Activated CD8-positive, alpha-beta memory T cell treated with anti-CD3 and anti-CD28 coated beads for 24 hours (primary cell): ENCODE measurements at regions not wholly inside any gene's neighbourhood (a gene's known extent, or its start where the extent isn't known, plus 50 kb on each side); places are given as distances from the start of the nearest gene placed in this dataset.
"Not testable (repeated sequence)": the region's sequence is repeated elsewhere in the genome, so short reads cannot be mapped to it uniquely, and the experiment has no call there.

Experiments used
- DNase-seq: peaks from one replicate; pipeline ENCODE4 v3.0.0-alpha.2; 2020

DNA sequence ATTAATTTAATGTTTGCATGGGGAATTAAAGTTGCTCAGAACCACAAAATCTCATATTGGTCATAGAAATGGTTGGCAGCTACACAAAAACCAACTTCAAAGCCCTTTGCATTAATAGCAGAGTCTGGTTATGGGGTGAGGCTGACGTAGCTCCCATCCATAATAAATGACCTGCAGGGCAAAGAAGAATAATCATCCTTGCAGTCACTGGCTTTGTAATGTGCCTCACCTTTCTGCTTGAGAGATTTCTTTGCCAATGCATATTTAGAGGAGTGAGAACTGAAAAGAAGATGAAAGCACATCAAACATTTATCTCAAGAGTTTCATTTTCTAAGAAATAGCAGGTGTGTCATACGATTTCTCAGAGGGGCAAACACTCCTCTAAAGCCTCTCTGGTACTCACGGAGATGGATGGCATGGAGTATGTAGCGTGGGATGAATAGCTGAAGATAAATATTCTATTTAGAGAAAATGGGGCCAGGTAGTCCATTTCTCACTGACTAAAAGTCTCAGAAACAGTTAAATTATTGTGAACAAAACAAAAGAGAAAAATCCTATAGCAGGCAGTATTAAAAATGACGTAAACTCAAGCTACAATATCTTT, 1491.9 kb downstream of the FAM181B start:
- DNase-seq: no peak

DNA sequence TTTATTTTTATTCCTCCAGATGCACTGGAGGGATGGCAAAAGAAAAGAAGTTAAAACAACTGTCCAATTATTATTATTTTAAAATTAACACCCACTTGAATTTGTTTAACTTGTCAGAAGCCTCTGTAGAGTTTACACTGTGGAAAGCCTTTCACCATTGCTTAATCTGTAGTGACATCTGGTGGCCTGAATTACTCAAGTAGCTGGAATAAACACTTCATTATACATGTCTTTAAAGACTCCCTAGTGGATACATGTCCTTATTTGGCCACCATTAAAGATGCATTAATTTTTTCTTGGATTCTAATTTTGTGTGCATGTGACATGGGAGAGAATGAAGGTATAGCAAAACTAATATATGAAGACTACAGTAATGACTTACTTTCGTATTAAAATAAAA, 1496.5 kb downstream of the FAM181B start:
- no peak for DNase-seq

DNA sequence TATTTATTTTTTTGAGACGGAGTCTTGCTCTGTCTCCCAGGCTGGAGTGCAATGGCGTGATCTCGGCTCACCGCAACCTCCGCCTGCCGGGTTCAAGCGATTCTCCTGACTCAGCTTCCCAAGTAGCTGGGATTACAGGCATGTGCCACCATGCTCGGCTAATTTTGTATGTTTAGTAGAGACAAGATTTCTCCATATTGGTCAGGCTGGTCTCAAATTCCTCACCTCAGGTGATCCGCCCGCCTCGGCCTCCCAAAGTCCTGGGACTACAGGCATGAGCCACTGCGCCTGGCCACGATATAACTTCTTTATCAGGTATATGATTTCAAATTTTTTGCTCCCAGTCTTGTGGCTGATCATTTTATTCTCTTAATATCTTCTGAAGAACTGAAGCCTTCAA, 1506.3 kb downstream of the FAM181B start:
- DNase-seq: not testable (repeated sequence)

DNA sequence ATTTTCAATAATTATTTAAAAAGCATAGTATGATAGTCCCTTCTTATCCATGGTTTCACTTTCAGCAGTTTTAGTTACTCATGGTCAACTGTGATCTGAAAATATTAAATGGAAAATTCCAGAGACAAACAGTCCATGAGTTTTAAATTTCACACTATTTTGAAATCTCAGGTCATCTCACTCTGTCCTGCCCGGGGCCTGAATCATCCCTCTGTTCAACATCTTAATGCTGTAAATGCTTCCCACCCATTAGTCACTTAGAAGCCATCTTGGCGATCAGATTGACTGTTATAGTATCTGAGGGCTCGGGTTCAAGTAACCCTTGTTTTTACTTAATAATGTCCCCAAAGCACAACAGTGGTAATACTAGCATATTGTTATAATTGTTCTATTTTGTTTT, 1509.3 kb downstream of the FAM181B start:
- no peak for DNase-seq

DNA sequence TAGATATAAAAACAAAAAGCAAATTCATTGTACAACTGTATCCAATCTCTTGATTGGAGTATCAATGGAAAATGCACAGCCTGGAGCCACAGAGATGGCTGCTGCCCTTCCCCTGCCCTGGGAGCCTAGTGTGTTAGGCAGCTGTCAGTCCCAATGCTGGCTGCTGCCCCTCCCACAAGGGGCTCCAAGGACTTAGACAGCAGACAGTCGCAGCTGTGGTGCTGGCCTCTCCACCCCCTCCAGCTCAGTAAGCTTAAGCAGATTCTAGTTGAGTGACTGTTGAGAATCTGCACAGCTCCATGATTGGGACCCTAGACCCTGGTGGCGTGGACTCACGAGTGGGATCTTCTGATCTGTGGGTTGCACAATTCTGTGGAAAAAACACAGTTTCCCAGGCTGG, 1511.2 kb downstream of the FAM181B start:
- no peak for DNase-seq

DNA sequence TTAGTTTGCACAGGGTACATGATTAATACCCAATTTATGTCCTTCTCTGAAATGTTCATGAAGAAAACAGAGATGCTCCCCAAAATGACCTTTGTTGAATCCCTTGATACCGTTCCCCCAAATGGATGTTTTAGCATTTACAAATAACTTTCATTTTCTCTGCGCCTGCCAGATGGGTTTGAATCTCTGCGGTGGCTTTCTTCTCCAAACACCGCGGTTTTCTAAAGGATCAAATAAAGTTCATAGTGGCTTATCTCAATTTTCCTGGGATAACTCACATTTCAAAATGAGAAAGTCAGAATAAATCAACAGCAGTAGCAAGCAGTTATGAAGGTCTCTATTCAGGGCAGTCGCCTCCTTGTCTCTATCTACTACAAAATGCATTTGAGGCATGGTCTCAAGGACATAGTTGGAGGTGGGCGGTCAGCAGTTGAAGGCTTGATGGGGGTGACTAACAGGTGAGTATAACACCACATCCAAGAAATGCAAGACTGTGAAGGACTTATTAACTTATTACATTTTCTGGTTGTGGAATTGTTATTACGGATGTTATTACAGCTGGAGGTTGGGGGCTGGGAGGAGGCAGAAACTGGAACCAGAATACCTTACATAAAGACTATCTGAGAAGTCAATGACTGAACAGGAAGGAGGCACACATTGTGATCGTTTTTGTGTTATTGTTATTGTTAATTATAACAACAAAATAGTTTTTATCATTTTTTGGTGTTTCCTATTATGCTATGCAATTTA, 1513.3 kb downstream of the FAM181B start:
- DNase-seq: no peak

DNA sequence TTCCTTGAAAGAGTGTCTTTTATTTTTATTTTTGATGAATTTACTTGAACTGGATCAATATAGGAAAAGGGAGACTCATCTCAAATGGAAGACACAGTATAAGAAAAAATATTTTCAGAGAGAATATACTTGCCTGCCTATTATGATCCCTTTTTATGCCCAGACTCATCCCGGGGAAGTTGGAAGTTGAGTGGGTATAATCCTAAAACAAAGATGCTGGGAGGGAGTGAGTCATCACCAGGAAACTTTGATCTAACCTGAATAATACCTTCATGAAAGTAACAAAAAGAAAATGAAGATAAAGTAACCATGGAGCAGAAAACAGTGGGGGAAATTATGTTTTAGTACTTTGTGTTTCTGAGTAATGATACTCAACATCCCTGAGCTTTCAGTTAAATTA, 1514.0 kb downstream of the FAM181B start:
- no peak for DNase-seq

DNA sequence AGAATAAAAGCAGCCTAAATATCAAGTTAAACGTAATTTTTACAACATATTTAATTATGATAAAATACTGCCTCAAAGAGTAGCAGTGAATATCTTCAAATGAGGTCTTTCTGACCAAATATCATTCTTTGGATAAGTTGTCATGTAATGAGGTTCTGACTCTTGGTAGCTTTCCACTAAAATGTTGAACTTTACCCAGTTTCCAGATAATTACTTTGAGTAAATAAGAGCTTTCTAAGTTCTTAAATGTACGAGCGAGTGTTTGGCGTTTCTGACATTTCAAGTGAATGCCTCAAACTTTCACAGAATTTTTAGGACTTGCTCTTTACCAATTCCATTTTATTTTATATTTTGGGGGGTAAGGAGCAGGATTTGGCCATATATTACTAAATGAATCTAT, 1515.2 kb downstream of the FAM181B start:
- no peak for DNase-seq

DNA sequence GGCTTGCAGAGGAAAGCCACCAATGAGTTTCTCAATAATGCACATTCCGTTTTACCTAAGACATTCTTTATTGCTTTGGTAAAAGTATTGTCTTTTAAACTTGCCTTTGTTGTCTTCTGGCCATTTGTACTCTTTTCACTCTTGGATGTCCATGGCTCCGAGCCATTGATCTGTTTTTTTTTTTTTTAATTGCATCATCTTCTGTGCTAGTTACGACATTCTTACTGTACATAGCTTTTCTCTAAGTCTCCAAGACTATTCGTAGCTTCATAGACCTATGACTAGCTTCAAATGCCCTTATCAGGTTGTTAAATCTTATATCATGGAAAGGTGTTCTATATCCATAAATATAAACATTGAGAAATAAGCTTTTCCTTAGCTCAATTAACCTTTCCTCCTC, 1522.6 kb downstream of the FAM181B start:
- no peak for DNase-seq

DNA sequence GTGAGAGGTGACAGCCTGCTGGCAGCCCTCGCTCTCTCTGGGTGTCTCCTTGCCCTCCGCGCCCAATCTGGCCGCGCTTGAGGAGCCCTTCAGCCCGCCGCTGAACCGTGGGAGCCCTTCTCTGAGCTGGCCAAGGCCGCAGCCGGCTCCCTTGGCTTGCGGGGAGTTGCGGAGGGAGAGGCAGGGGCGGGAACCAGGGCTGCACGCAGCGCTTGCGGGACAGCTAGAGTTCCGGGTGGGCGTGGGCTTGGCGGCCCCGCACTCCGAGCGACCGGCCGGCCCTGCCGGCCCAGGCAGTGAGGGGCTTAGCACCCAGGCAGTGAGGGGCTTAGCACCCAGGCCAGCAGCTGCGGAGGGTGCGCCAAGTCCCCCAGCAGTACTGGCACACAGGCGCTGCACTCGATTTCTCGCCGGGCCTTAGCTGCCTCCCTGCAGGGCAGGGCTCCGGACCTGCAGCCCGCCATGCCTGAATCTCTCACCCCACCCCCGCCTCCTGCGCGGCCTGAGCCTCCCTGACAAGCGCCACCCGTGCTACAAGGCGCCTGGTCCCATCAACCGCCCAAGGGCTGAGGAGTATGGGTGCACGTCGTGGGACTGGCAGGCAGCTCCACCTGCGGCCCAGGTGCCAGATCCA, 1526.1 kb downstream of the FAM181B start:
- no peak for DNase-seq

DNA sequence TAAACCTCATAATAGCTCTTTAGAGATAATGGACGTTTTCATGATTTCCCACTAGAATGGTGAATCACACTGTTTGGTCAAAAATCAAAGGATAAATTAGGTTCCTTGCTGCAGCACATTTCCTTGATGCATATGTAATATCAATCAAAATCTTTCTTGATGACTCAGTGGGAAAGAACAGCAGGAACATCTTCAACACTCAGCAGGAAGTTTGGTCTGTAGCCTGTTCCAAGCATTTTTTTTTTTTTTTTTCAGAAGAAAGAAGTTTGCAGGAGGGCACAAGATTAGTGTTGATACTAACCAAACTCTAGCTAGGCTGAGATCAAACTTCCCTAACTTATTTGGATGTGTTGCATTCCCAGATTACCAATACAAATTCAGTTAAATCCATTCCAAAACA, 1529.8 kb downstream of the FAM181B start:
- DNase-seq: no peak

DNA sequence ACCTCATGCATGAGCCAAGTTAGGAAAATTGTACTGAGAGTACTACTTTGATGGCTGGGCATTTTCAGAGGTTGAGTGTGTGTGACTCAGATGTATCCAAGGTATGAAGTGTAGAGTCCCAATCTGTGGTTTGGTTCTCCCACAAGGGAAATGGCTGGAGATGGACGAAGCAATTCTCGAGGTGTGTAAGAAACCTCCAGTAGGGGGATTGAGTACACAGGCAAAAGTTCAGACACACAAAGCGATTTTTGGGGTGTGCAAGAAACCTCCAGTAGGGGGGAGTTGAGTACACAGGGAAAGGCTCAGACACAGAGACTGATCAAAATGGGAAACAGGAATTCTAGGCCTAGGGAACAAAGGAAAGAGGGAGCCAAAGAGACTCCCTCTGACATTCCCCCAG, 1536.3 kb downstream of the FAM181B start:
- no peak for DNase-seq

DNA sequence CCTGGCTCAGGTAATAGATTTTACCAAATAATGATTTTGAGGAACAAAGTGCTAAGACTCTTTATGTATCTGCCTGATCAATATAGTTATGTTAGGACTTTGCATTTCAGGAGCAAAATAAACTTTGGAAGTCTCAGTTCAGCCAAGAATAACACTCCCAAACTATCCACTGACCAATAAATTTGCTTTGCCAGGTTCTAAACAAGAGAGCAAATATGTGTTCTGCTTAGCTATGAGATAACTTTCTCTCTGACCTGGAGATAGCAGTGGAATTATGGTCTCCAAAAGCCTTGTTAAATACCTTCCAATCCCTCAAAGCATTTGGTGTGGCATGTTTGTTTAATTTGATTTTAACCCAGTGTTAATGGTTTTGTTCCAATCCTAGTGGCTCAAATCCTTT, 1541.1 kb downstream of the FAM181B start:
- no peak for DNase-seq

DNA sequence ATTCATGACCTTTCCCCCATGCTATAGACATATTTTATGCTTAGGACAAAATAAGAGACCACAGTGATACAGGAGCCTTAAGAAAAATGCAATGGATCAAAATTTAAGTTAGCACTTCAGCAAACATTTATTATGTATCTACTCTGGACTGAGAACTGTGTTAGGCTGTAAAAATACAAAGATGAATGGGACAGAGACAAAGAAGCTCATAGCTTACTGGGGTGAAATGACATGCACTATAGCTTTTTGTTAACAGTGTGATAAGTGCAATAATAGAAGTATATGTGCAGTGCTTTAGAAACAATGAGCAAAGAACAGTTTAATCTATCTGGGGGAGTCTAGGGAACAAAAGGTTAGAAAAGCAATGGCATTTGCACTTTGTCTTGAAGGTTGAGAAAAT, 1543.1 kb downstream of the FAM181B start:
- DNase-seq: no peak

DNA sequence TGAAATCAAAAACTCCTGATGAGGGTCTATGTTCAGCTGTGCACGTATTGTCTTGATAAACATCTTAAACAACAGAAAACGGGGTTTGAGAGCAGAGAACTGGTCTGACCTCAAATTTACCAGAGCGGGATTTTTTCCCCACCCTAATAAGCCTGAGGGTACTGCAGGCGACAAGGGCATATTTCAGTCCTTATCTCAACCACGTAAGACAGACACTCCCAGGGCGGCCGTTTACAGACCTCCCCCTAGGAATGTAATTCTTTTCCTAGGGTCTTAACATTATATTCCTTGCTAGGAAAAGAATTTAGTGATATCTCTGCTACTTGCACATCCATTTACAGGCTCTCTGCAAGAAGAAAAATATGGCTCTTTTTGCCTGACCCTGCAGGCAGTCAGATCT, 1546.6 kb downstream of the FAM181B start:
- DNase-seq: not testable (repeated sequence)

DNA sequence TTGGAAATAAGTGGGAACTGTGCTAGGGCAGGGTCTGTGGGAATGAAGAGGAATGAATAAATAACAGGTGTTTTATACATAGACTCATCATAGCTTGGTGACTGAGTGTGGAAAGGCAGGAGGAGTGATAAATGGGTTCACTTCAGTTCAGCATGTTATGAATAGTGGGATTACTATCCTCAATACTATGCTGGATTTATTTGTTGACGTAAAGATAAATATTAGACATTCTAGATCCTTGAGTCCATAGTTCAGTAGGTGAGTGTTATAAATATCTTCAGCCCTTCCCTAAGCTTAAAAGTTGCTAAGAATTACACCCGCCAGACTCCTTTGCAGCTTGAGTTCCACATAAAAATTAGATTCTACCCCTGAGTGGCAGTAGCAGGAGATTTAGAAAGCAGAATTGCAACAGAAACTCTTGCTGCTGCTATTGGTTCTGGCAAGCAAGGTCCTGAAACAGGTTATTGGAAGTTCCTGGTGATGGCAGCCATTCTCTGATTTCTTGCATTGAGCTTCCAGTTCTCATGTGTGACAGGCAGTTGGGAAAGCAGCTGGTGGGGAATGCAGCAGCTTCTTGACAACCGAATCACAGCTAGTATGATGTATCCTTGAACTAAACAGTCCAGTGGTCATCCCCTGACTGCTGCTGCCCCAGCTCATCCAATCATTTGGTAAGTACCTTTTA, 1558.9 kb downstream of the FAM181B start:
- DNase-seq: no peak

DNA sequence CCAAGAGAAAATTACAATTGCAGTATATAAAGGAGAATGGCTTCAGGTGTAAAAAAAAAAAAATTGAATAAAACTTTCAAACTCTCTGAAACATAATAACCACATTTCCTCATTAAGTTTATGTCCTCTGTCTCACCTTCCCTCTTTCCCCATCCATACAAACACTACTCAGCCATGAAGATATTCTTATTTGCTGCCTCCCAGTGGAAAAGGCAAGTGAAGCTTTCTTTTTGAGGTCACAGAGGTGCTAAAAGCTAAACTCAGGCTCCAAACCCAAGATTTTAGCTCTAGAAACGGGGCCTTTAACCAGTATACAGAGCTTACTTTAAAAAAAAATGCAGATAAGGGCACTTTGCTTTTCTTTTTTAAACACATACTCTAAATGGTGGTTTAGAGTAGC, 1568.5 kb downstream of the FAM181B start:
- no peak for DNase-seq

DNA sequence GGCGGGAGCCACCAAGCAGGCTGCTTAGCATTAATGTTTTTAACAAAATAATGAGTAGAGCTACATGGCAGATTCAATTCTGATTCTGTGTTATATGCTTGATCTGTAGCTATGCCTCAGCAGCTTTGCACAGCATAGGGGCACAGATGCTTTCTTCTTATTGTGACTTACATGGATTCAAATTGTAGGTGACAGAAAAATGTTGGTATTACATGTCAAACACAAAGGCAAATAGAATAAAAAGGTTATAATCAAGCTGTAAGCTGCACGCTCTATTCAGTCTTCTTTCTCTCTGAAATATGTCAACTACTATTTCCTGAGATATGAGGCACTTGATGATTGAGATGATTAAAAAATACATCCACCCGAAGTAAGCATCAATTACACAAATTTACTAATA, 1573.8 kb downstream of the FAM181B start:
- DNase-seq: no peak

DNA sequence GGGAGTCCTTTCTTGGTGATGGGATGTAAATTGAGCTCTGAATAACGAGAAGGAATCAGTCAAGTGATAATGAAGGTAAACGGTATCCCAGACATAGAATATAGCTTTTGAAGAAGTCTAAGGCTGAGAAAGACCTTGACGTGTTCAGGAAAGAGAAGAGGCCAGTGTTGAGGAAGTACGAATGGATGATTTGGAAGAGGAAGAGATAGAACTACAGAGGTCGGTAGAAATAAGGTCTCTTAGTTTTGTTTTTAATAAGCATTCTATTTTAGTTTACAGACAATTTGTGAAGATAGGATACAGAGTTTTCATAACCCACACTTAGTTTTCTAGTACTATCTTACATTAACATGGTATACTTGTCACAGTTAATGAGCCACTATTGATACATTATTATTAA, 1598.1 kb downstream of the FAM181B start:
- DNase-seq: no peak

DNA sequence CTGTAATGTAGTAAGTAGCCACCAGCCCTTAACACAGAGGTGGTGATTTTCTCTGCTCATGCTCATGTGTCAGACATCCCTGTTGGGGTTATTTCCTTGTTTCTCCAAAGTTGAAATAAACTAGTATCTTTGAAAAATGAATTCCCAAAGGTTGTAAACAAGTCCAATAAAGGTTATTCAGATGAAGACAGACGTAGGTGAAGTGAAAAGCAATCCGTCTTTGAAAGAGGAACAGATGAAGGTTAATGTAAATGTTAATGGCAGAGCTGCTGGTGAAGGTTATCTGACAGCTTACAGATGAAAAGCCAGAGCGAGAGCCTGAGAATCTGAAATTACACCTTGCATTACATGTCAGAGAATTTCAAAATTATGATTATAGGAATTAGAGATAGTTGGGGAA, 1604.0 kb downstream of the FAM181B start:
- no peak for DNase-seq

DNA sequence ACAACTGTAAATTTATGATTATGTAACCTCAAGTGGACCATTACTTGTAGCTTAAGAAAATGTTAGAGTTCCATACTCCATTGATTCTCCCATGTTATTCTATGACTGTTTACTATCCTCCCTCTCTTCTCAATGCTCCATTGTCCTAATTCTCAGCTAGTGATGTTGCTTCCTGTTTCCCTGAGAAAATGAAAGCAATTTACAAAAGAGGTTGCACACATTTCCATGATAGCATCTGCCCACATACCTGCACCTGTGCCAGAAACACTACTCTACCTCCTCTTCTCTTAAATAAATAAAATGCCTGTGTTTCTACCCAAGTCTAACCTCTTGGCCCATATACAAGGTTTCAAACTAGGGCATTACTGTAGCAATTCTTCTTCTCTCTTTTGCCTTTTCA, 1620.9 kb downstream of the FAM181B start:
- no peak for DNase-seq

DNA sequence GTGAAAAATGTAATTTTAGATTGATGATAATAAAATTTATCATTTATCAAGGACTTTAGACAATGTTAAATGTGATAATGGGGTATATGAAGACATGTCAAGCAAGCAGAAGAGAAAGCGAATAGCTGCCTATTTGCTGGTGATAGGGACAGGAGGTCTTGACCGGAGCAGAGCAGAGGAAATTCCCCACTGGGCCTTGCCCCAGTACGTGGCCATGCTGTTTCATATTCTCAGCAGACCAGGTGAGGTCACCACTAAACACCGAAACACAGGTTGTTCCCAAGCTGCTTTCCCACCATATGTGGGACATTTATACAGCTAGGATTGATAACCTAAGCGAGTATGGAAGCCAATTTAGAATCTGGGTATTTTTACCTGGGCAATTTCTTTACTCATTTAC, 1629.6 kb downstream of the FAM181B start:
- no peak for DNase-seq

DNA sequence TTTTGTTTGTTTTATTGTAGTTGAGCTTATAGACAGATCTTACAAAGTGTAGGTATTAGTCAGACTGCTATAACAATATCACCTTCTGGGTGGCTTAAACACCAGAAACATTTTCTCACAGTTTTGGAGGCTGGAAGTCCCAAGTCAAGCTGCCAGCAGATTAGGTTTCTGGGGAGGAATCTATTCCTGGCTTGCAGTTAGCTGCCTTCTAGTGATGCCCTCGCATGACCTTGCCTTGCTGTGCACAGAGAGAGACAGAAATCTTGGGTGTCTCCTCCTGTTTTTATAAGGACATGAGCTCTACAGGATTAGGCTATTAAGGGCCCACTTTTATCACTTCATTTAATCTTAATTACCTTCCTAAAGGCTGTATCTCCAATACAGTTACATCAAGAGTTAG, 1635.2 kb downstream of the FAM181B start:
- DNase-seq: no peak

DNA sequence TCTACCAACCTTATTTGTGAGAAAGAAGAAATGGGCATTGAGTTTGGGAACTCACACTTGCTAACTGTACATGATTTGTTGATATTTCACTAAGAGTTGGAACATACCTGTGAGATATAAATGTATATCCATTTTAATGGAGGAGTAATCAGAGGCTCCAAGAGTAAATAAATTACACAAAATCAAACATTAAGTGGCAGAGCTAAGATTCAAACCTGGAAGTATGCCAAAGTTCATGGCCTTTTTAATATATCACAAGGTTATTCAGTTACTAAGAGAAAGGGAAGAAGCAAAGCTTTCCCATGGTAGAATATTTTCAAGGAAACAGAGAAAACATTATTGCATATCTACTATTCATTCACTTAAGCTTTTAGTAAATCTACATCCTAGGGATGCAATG, 1641.1 kb downstream of the FAM181B start:
- DNase-seq: no peak
